Skeletal muscle cell (primary cell): ENCODE measurements at regions not wholly inside any gene's neighbourhood (a gene's known extent, or its start where the extent isn't known, plus 50 kb on each side); places are given as distances from the start of the nearest gene placed in this dataset.

Experiments
- DNase-seq: peaks from one replicate; pipeline ENCODE4 v3.0.0-alpha.2; 2010; ENCODE audit warnings: low read depth
- H3K4me3 ChIP-seq: 2 replicates; pipeline ENCODE4 v1.5.1; 2011; ENCODE audit warnings: low read depth, mild to moderate bottlenecking, control low read depth, low read length, moderate library complexity

- DNase-seq, result no peak
- H3K4me3 ChIP-seq, result no peak overlapping the region
These were observed 183.5 kb upstream of the PHYHIPL start for GRCh38 chr10:58992830-58993460.

GRCh38 chr10:58993480-58994221 lies 182.8 kb upstream of the PHYHIPL start:
- DNase-seq, result no peak
- H3K4me3 ChIP-seq, result no peak overlapping the region

GRCh38 chr10:58994226-58995057 lies 182.0 kb upstream of the PHYHIPL start:
- DNase-seq, result no peak
- H3K4me3 ChIP-seq, result no peak overlapping the region

- no peak for DNase-seq
These were observed 181.3 kb upstream of the PHYHIPL start for GRCh38 chr10:58995058-58995596.

GRCh38 chr10:58996063-58996462 lies 180.4 kb upstream of the PHYHIPL start:
- DNase-seq, result no peak
- no peak overlapping the region for H3K4me3 ChIP-seq

More at GRCh38 chr10:58995058-58995596, 181.3 kb upstream of the PHYHIPL start:
- no peak overlapping the region for H3K4me3 ChIP-seq

GRCh38 chr10:58996866-58997265 lies 179.6 kb upstream of the PHYHIPL start:
- DNase-seq, result no peak
- H3K4me3 ChIP-seq, result no peak overlapping the region

GRCh38 chr10:58998924-58999713 lies 177.3 kb upstream of the PHYHIPL start:
- DNase-seq, result peak; percentile 16
- no peak overlapping the region for H3K4me3 ChIP-seq

GRCh38 chr10:59000162-59000825 lies 176.1 kb upstream of the PHYHIPL start:
- no peak for DNase-seq
- H3K4me3 ChIP-seq, result no peak overlapping the region

- no peak overlapping the region for H3K4me3 ChIP-seq
- no peak for DNase-seq
These were observed 174.4 kb upstream of the PHYHIPL start for GRCh38 chr10:59002011-59002410.

- DNase-seq, result no peak
- no peak overlapping the region for H3K4me3 ChIP-seq
These were observed 173.2 kb upstream of the PHYHIPL start for GRCh38 chr10:59003203-59003602.

GRCh38 chr10:59004392-59004791 lies 172.1 kb upstream of the PHYHIPL start:
- H3K4me3 ChIP-seq, result no peak overlapping the region
- no peak for DNase-seq

GRCh38 chr10:59006511-59007306 lies 169.7 kb upstream of the PHYHIPL start:
- peak; percentile 68 for DNase-seq
- H3K4me3 ChIP-seq, result no peak overlapping the region

GRCh38 chr10:59007307-59008025 lies 169.0 kb upstream of the PHYHIPL start:
- H3K4me3 ChIP-seq, result no peak overlapping the region
- DNase-seq, result no peak

GRCh38 chr10:59008452-59008851 lies 168.0 kb upstream of the PHYHIPL start:
- H3K4me3 ChIP-seq, result no peak overlapping the region
- DNase-seq, result no peak

GRCh38 chr10:59011972-59012632 lies 164.3 kb upstream of the PHYHIPL start:
- DNase-seq, result no peak
- H3K4me3 ChIP-seq, result no peak overlapping the region

- DNase-seq, result no peak
- no peak overlapping the region for H3K4me3 ChIP-seq
These were observed 163.6 kb upstream of the PHYHIPL start for GRCh38 chr10:59012839-59013238.

- no peak for DNase-seq
- H3K4me3 ChIP-seq, result no peak overlapping the region
These were observed 160.4 kb upstream of the PHYHIPL start for GRCh38 chr10:59016043-59016442.
